Stomach (tissue), 8 donors: ENCODE measurements at regions not wholly inside any gene's neighbourhood (a gene's known extent, or its start where the extent isn't known, plus 50 kb on each side); places are given as distances from the start of the nearest gene placed in this dataset.

Experiments
- DNase-seq, 2 donors: peaks; one replicate each; pipeline versions ENCODE4 v3.0.0 to v3.0.0-alpha.2; 2013 to 2019
- H3K27ac ChIP-seq, 5 donors: fragments of 200-600 bp in 4 of 5; sonication (generic) in 4 of 5; one replicate each; pipeline ENCODE4 v1.5.1; 2013 to 2019; ENCODE audit warnings: mild to moderate bottlenecking in 1 of 5, moderate library complexity in 1 of 5
- H3K27me3 ChIP-seq, 3 donors: fragments of 200-600 bp; sonication (generic); one replicate each; pipeline ENCODE4 v1.5.1; 2017 to 2019; ENCODE audit warnings: mixed run types in 1 of 3
- H3K36me3 ChIP-seq, 4 donors: fragments of 200-600 bp; sonication (generic); 1 replicate in 3 of 4; 2 replicates in 1 of 4; pipeline ENCODE4 v1.5.1; 2016 to 2019
- H3K4me1 ChIP-seq, 4 donors: fragments of 200-600 bp; sonication (generic); one replicate each; pipeline ENCODE4 v1.5.1; 2016 to 2019
- H3K4me3 ChIP-seq, 4 donors: fragments of 200-600 bp; sonication (generic) in 3 of 4; one replicate each; pipeline ENCODE4 v1.5.1; 2016 to 2019; ENCODE audit warnings: mild to moderate bottlenecking in 1 of 4
- H3K9me3 ChIP-seq, 4 donors: fragments of 200-600 bp; sonication (generic); one replicate each; pipeline ENCODE4 v1.5.1; 2016 to 2019
- EP300 ChIP-seq: sonication (generic); formaldehyde crosslinking; IDR thresholded peaks from one replicate; pipeline ENCODE4 v1.6.1; 2017; ENCODE audit warnings: antibody characterized with exemption
- POLR2A ChIP-seq, 4 donors: fragments of 450-650 bp; IDR thresholded peaks; one replicate each; pipeline ENCODE4 v1.6.1; 2016; ENCODE audit warnings: antibody characterized with exemption in 4 of 4, control low read depth in 2 of 4, mild to moderate bottlenecking in 1 of 4, moderate library complexity in 1 of 4
- POLR2AphosphoS5 ChIP-seq, 3 donors: sonication (generic); formaldehyde crosslinking; IDR thresholded peaks; one replicate each; pipeline ENCODE4 v1.6.1; 2016; ENCODE audit warnings: antibody characterized with exemption in 3 of 3
- WGBS, 5 donors: extraction: QIAGEN DNeasy Blood & Tissue Kit in 3 of 5; methylation state at CpG; one replicate each; pipeline versions ENCODE4 v1.1.5 to v1.1.7; 2013 to 2018; 5-methylcytosine and 5-hydroxymethylcytosine counted together
- intact Hi-C: fragments of 100-400 bp; cut with DNase I; formaldehyde crosslinking; loops from one replicate; pipeline ENCODE4 v1.15.1; 2023; ENCODE audit warnings: low total_unique reads
- TF ChIP-seq, protein P1 (sequence below), 7 experiments: fragments of 450-650 bp in 4 of 7; fragments of 200-600 bp in 3 of 7; sonication (generic) in 3 of 7; IDR thresholded peaks; one replicate each; pipeline ENCODE4 v1.5.1; 2016 to 2019; ENCODE audit warnings: antibody characterized with exemption in 7 of 7, control low read depth in 2 of 7, mild to moderate bottlenecking in 1 of 7
- donor health status: healthy with polysubstance abuse.
- donor health status: Bipolar disorder and iron deficiency.
- donor health status: healthy.

DNA sequence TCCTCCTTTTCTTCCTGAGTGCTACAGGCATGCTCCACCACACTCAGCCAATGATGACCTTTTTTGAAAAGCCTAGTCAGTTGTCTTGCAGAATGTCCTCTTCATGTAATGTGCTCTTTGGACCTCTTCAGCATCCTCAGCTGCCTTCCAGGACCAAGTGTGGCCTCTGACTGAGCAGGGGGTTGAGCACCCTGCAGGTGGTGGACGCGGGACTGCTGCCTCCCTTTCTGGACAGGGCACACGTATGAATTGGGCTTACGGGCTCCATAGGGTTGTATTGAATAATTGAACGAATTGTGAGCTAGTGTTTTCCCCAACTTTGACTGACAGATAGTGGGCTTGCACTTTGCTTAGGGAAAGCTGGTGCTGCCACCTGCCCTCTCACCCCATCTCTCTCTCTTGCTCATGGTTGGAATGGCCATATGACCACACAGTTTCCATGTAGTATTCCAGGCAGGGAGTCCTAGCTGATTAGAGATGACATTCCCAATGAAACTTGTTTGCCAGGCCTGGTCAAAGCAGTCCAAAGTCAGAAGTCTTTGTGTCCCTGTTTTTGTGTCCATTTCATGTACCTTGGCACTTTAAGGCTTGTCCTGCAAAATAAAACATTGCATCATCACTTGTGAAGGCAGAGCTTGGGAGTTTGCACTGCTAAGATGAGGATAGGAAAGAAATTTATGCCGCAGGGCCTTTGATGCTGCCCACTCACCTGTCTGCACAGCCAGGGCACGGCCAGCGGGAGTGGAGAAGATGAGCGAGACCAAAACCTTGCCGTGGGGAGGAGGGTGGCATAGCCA lies 76.3 kb upstream of the NPAS1 start:
- Histone ChIP-seq H3K4me3 (no peak overlapping the region), H3K27ac (no peak overlapping the region), H3K36me3 (peaks cover 0 to 40% (median 19%) of the 10 kb centered on the region in 4 donors), H3K9me3 (no peaks in the 10 kb centered on the region), H3K4me1 (peaks cover 25 to 47% (median 38%) of the 10 kb centered on the region in 4 donors), H3K27me3 (no peaks in the 10 kb centered on the region)
- no peak for DNase-seq
- intact Hi-C loops, result no loop called here
- 91 to 98% (median 94%) methylated on average over 10 of the region's 10 CpGs for WGBS, 5 donors
- TF ChIP-seq, protein P1, sequence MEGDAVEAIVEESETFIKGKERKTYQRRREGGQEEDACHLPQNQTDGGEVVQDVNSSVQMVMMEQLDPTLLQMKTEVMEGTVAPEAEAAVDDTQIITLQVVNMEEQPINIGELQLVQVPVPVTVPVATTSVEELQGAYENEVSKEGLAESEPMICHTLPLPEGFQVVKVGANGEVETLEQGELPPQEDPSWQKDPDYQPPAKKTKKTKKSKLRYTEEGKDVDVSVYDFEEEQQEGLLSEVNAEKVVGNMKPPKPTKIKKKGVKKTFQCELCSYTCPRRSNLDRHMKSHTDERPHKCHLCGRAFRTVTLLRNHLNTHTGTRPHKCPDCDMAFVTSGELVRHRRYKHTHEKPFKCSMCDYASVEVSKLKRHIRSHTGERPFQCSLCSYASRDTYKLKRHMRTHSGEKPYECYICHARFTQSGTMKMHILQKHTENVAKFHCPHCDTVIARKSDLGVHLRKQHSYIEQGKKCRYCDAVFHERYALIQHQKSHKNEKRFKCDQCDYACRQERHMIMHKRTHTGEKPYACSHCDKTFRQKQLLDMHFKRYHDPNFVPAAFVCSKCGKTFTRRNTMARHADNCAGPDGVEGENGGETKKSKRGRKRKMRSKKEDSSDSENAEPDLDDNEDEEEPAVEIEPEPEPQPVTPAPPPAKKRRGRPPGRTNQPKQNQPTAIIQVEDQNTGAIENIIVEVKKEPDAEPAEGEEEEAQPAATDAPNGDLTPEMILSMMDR (IDR thresholded peaks at IDR 0.05), result no peak
- TF ChIP-seq EP300, result no peak
- no peak for TF ChIP-seq POLR2AphosphoS5 (IDR thresholded peaks at IDR 0.05)
- TF ChIP-seq POLR2A (IDR thresholded peaks at IDR 0.05), result no peak

DNA sequence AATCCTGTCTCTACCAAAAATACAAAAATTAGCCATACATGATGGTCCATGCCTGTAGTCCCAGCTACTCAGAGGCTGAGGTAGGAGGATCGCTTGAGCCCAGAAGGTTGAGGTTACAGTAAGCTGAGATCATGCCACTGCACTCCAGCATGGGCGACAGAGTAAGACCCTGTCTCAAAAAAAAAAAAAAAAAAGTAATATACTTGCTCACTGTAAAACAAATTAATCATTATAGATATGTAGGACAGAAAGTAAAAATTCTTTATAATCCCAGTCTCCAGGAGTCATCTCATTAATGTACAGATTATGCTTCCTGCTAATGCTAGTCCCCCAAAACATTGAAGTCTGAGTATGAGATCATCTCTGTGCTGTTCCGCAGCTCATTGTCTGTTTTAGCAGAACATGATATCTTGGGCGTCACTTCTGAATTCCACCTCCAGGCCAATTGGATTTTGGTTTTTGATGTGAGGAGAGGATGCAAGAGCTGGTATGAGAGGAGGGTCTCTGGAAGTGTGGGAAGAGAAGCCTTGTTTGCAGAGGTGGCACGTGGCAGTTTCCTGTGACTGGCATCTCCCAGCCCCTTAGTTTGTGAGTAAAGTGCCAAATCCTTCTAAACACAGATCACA lies 75.4 kb upstream of the NPAS1 start:
- H3K36me3 ChIP-seq, result peaks cover 0 to 36% (median 14%) of the 10 kb centered on the region in 4 donors
- H3K4me3 ChIP-seq, result no peak overlapping the region
- no peaks in the 10 kb centered on the region for H3K9me3 ChIP-seq
- intact Hi-C loops, result no loop called here
- no peak for DNase-seq
- H3K27me3 ChIP-seq, result no peaks in the 10 kb centered on the region
- 77 to 85% (median 79%) methylated on average over 5 of the region's 5 CpGs for WGBS, 5 donors
- TF ChIP-seq, protein P1 (IDR thresholded peaks at IDR 0.05), result no peak
- TF ChIP-seq POLR2A (IDR thresholded peaks at IDR 0.05) (no peak), EP300 (no peak), POLR2AphosphoS5 (IDR thresholded peaks at IDR 0.05) (no peak)
- peak overlapping the region in 4 of 5 donors; percentile 36 to 66 (median 58) for H3K27ac ChIP-seq
- peaks cover 25 to 48% (median 38%) of the 10 kb centered on the region in 4 donors for H3K4me1 ChIP-seq

DNA sequence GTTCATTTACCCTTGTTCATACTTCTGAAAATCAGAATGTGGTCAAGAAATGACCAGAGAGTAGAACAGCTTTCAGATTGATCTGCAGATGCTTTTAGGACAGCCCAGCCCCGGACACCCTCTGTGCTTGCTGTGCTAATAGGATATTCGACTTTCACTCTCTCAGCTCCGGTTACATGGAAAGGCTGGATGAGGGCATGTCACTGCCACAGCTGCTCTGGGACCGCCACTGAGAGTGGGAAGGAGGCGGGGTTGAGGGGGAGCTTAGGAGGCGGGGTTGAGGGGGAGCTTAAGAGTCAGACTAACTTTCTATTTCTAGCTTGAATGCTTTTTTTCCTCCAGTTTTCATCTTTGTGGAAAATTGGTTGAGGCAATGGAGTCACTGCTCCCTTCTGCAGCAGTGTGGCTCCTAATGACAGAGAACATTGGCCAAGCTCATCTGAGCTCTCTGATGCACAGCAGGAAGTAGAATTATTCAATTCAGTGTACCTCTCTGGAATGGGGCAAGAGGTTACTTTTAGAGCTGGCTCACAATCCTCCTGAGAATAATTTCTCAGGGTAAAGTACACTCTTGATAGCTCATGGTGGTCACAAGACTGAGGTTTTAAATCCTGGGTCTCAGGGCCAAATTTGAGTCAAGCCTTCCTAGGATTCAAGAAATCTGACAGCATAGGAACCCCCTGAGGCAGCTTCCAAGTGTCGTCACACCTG lies 74.6 kb upstream of the NPAS1 start:
- peaks cover 25 to 57% (median 42%) of the 10 kb centered on the region in 4 donors for H3K4me1 ChIP-seq
- no peak overlapping the region for H3K4me3 ChIP-seq
- peak in 1 of 2 donors; percentile 89 for DNase-seq
- H3K9me3 ChIP-seq, result no peaks in the 10 kb centered on the region
- WGBS, 5 donors, result 15 to 38% (median 27%) methylated on average over 7 of the region's 7 CpGs
- peaks cover 0 to 29% (median 6%) of the 10 kb centered on the region in 4 donors for H3K36me3 ChIP-seq
- peak overlapping the region; percentile 30 to 66 (median 54) for H3K27ac ChIP-seq
- intact Hi-C loops, result no loop called here
- no peaks in the 10 kb centered on the region for H3K27me3 ChIP-seq
- TF ChIP-seq, protein P1 (IDR thresholded peaks at IDR 0.05), result no peak
- no peak for TF ChIP-seq EP300
- no peak for TF ChIP-seq POLR2AphosphoS5 (IDR thresholded peaks at IDR 0.05)
- no peak for TF ChIP-seq POLR2A (IDR thresholded peaks at IDR 0.05)
